PFSK-1 (cell line): ENCODE measurements at regions not wholly inside any gene's neighbourhood (a gene's known extent, or its start where the extent isn't known, plus 50 kb on each side); places are given as distances from the start of the nearest gene placed in this dataset.

Source experiments
- SIN3A ChIP-seq: IDR thresholded peaks from 2 replicates; pipeline ENCODE4 v1.6.1; 2012; ENCODE audit warnings: mild to moderate bottlenecking, low read length, moderate library complexity, borderline replicate concordance; ENCODE audit not compliant: insufficient read depth
- TAF1 ChIP-seq: IDR thresholded peaks from 2 replicates; pipeline ENCODE4 v1.6.1; 2012; ENCODE audit warnings: low read length, control low read depth, borderline replicate concordance; ENCODE audit not compliant: insufficient read depth
- TF ChIP-seq, protein P1 (sequence below), 2 experiments: IDR thresholded peaks; 2 replicates each; pipeline versions ENCODE4 v1.6.1 to v1.8.0; 2011 to 2012; ENCODE audit warnings: low read depth in 2 of 2, low read length in 2 of 2, control low read depth in 1 of 2, inconsistent platforms in 1 of 2, mild to moderate bottlenecking in 1 of 2, moderate library complexity in 1 of 2; ENCODE audit not compliant: insufficient read depth in 1 of 2

DNA sequence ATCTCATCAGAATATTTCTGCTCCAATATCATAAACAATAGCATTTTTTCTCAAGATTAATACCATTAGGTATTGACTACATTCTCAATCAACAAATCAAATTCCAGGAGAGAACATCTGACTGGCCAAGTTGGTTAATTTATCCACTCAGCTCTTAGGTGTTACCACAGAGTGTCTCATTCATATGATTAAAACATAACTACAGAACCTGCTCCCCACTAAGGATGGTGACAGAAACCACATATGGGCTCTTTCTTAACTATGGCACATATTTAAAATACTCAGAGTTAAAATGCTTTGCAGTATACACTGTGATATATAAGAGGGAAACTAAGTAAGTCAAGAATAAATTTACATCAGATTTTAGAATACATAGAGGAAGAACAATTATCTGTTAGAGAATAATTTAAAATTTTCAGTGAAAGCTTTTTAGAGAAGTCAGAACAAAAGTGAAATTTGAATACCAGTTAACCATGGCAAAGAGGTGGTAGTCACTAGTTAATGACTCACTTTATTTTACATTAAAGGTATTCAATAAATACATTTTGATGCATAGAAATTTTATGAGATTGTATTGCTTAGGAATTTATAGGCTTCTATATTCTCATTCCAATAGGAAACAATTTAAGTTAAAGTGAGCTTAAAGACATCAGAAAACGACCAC, 1120.8 kb upstream of the TMEFF2 start:
- TF ChIP-seq, protein P1, sequence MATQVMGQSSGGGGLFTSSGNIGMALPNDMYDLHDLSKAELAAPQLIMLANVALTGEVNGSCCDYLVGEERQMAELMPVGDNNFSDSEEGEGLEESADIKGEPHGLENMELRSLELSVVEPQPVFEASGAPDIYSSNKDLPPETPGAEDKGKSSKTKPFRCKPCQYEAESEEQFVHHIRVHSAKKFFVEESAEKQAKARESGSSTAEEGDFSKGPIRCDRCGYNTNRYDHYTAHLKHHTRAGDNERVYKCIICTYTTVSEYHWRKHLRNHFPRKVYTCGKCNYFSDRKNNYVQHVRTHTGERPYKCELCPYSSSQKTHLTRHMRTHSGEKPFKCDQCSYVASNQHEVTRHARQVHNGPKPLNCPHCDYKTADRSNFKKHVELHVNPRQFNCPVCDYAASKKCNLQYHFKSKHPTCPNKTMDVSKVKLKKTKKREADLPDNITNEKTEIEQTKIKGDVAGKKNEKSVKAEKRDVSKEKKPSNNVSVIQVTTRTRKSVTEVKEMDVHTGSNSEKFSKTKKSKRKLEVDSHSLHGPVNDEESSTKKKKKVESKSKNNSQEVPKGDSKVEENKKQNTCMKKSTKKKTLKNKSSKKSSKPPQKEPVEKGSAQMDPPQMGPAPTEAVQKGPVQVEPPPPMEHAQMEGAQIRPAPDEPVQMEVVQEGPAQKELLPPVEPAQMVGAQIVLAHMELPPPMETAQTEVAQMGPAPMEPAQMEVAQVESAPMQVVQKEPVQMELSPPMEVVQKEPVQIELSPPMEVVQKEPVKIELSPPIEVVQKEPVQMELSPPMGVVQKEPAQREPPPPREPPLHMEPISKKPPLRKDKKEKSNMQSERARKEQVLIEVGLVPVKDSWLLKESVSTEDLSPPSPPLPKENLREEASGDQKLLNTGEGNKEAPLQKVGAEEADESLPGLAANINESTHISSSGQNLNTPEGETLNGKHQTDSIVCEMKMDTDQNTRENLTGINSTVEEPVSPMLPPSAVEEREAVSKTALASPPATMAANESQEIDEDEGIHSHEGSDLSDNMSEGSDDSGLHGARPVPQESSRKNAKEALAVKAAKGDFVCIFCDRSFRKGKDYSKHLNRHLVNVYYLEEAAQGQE (IDR thresholded peaks at IDR 0.05; ENCODE audit: insufficient read depth in 1 of 2, low read depth in 2 of 2, low read length in 2 of 2), result no peak
- TF ChIP-seq TAF1, result no peak
- no peak for TF ChIP-seq SIN3A
